Astrocyte (in vitro differentiated cells and primary cell): ENCODE measurements at regions not wholly inside any gene's neighbourhood (a gene's known extent, or its start where the extent isn't known, plus 50 kb on each side); places are given as distances from the start of the nearest gene placed in this dataset.

Experiments used
- DNase-seq: peaks from one replicate; pipeline ENCODE4 v3.0.0-alpha.2; 2010; ENCODE audit warnings: low read depth
- FAIRE-seq: peaks from 2 replicates; lab custom pipeline; 2011; peaks lifted over from hg19 to GRCh38; lab: Jason Lieb, UNC
- H2AFZ ChIP-seq: 2 replicates; pipeline ENCODE4 v1.6.0; 2012; ENCODE audit warnings: low read depth, low read length, inconsistent platforms
- H3K27ac ChIP-seq: 2 replicates; pipeline ENCODE4 v1.5.1; 2011; ENCODE audit warnings: low read depth, low read length, inconsistent platforms
- H3K27me3 ChIP-seq: 2 replicates; pipeline ENCODE4 v1.6.0; 2011; ENCODE audit warnings: low read length, inconsistent platforms; ENCODE audit not compliant: insufficient read depth
- H3K36me3 ChIP-seq: 2 replicates; pipeline ENCODE4 v1.5.1; 2011; ENCODE audit warnings: low read length, inconsistent platforms; ENCODE audit not compliant: insufficient read depth
- H3K4me1 ChIP-seq: 2 replicates; pipeline ENCODE4 v1.5.1; 2011; ENCODE audit warnings: low read length, inconsistent platforms; ENCODE audit not compliant: insufficient read depth
- H3K4me2 ChIP-seq: 2 replicates; pipeline ENCODE4 v1.6.0; 2012; ENCODE audit warnings: low read length, inconsistent platforms
- H3K4me3 ChIP-seq: 2 replicates; pipeline ENCODE4 v1.5.1; 2011; ENCODE audit warnings: low read depth, mild to moderate bottlenecking, low read length, inconsistent platforms; ENCODE audit not compliant: insufficient read depth
- H3K79me2 ChIP-seq: 2 replicates; pipeline ENCODE4 v1.6.0; 2012; ENCODE audit warnings: mild to moderate bottlenecking, low read length, inconsistent platforms; ENCODE audit not compliant: insufficient read depth
- H3K9ac ChIP-seq: 2 replicates; pipeline ENCODE4 v1.6.0; 2012; ENCODE audit warnings: mild to moderate bottlenecking, low read length, inconsistent platforms
- H3K9me3 ChIP-seq: 2 replicates; pipeline ENCODE4 v1.5.1; 2012; ENCODE audit warnings: low read depth, mild to moderate bottlenecking, low read length, inconsistent platforms; ENCODE audit not compliant: insufficient read depth
- H4K20me1 ChIP-seq: 2 replicates; pipeline ENCODE4 v1.6.0; 2012; ENCODE audit warnings: low read length, inconsistent platforms; ENCODE audit not compliant: insufficient read depth
- H3K27ac Mint-ChIP-seq: one replicate; pipeline ENCODE4 v1.8.0; 2021; ENCODE audit warnings: mild to moderate bottlenecking, mixed read lengths; ENCODE audit not compliant: unreplicated experiment
- H3K27me3 Mint-ChIP-seq: one replicate; pipeline ENCODE4 v1.8.0; 2021; ENCODE audit warnings: low read depth, mixed read lengths; ENCODE audit not compliant: unreplicated experiment
- H3K36me3 Mint-ChIP-seq: one replicate; pipeline ENCODE4 v1.8.0; 2021; ENCODE audit warnings: low read depth, mixed read lengths; ENCODE audit not compliant: unreplicated experiment
- H3K4me1 Mint-ChIP-seq: one replicate; pipeline ENCODE4 v1.8.0; 2021; ENCODE audit warnings: low read depth, mixed read lengths; ENCODE audit not compliant: unreplicated experiment
- H3K4me3 Mint-ChIP-seq: one replicate; pipeline ENCODE4 v1.8.0; 2021; ENCODE audit warnings: mild to moderate bottlenecking, moderate library complexity, mixed read lengths; ENCODE audit not compliant: unreplicated experiment
- H3K9me3 Mint-ChIP-seq: one replicate; pipeline ENCODE4 v1.8.0; 2021; ENCODE audit warnings: mild to moderate bottlenecking, mixed read lengths; ENCODE audit not compliant: unreplicated experiment
- EZH2 ChIP-seq: IDR thresholded peaks from 2 replicates; pipeline ENCODE4 v1.6.1; 2012; ENCODE audit warnings: mild to moderate bottlenecking, low read length, inconsistent platforms; ENCODE audit not compliant: insufficient read depth
- TF ChIP-seq, protein P1 (sequence below): IDR thresholded peaks from 2 replicates; pipeline ENCODE4 v1.5.1; 2011; ENCODE audit warnings: low read depth, mild to moderate bottlenecking, inconsistent platforms, low read length, moderate library complexity; ENCODE audit not compliant: insufficient read depth

- Histone ChIP-seq H2AFZ (no peak overlapping the region), H4K20me1 (no peaks in the 10 kb centered on the region), H3K9ac (no peak overlapping the region), H3K9me3 (no peaks in the 10 kb centered on the region), H3K79me2 (no peaks in the 10 kb centered on the region), H3K27ac (no peak overlapping the region), H3K27me3 (no peaks in the 10 kb centered on the region), H3K4me3 (no peak overlapping the region), H3K4me1 (no peaks in the 10 kb centered on the region), H3K36me3 (no peaks in the 10 kb centered on the region), H3K4me2 (no peak overlapping the region)
- no peak overlapping the region for H3K4me3 Mint-ChIP-seq
- no peak for DNase-seq
- H3K27ac Mint-ChIP-seq, result no peak overlapping the region
- TF ChIP-seq EZH2, result no peak
- TF ChIP-seq, protein P1, sequence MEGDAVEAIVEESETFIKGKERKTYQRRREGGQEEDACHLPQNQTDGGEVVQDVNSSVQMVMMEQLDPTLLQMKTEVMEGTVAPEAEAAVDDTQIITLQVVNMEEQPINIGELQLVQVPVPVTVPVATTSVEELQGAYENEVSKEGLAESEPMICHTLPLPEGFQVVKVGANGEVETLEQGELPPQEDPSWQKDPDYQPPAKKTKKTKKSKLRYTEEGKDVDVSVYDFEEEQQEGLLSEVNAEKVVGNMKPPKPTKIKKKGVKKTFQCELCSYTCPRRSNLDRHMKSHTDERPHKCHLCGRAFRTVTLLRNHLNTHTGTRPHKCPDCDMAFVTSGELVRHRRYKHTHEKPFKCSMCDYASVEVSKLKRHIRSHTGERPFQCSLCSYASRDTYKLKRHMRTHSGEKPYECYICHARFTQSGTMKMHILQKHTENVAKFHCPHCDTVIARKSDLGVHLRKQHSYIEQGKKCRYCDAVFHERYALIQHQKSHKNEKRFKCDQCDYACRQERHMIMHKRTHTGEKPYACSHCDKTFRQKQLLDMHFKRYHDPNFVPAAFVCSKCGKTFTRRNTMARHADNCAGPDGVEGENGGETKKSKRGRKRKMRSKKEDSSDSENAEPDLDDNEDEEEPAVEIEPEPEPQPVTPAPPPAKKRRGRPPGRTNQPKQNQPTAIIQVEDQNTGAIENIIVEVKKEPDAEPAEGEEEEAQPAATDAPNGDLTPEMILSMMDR, result no peak
- no peaks in the 10 kb centered on the region for H3K9me3 Mint-ChIP-seq
- no peaks in the 10 kb centered on the region for H3K36me3 Mint-ChIP-seq
- H3K27me3 Mint-ChIP-seq, result no peaks in the 10 kb centered on the region
- H3K4me1 Mint-ChIP-seq, result no peaks in the 10 kb centered on the region
- FAIRE-seq, result no peak
Observed at GRCh38 chr1:74857676-74858075, 124.7 kb downstream of the TYW3 start.

- Histone ChIP-seq H3K4me1 (no peaks in the 10 kb centered on the region), H3K27ac (no peak overlapping the region), H3K79me2 (no peaks in the 10 kb centered on the region), H3K9me3 (no peaks in the 10 kb centered on the region), H3K36me3 (no peaks in the 10 kb centered on the region), H3K9ac (no peak overlapping the region), H2AFZ (no peak overlapping the region), H3K4me3 (no peak overlapping the region), H3K4me2 (no peak overlapping the region), H3K27me3 (no peaks in the 10 kb centered on the region), H4K20me1 (no peaks in the 10 kb centered on the region)
- Mint-ChIP-seq H3K27ac (no peak overlapping the region), H3K4me3 (no peak overlapping the region), H3K27me3 (no peaks in the 10 kb centered on the region), H3K9me3 (no peaks in the 10 kb centered on the region), H3K36me3 (no peaks in the 10 kb centered on the region), H3K4me1 (no peaks in the 10 kb centered on the region)
- FAIRE-seq (no peak), DNase-seq (peak; percentile 3)
- TF ChIP-seq EZH2, result no peak
- TF ChIP-seq, protein P1, result no peak
Observed at GRCh38 chr1:74858136-74858535, 125.2 kb downstream of the TYW3 start.

GRCh38 chr1:74861867-74862266 is 128.9 kb downstream of the TYW3 start:
- Histone ChIP-seq H3K27me3 (no peaks in the 10 kb centered on the region), H3K27ac (no peak overlapping the region), H3K4me1 (no peaks in the 10 kb centered on the region), H3K4me2 (no peak overlapping the region), H3K9me3 (no peaks in the 10 kb centered on the region), H3K9ac (no peak overlapping the region), H3K36me3 (no peaks in the 10 kb centered on the region), H3K79me2 (no peaks in the 10 kb centered on the region), H4K20me1 (no peaks in the 10 kb centered on the region), H2AFZ (no peak overlapping the region), H3K4me3 (no peak overlapping the region)
- TF ChIP-seq, protein P1, result no peak
- TF ChIP-seq EZH2, result no peak
- no peak overlapping the region for H3K4me3 Mint-ChIP-seq
- H3K27me3 Mint-ChIP-seq, result no peaks in the 10 kb centered on the region
- no peak overlapping the region for H3K27ac Mint-ChIP-seq
- no peak for FAIRE-seq
- no peaks in the 10 kb centered on the region for H3K36me3 Mint-ChIP-seq
- peaks cover 2% of the 10 kb centered on the region for H3K9me3 Mint-ChIP-seq
- DNase-seq, result no peak
- no peaks in the 10 kb centered on the region for H3K4me1 Mint-ChIP-seq
